Adrenal gland (tissue), 9 donors: ENCODE measurements at regions not wholly inside any gene's neighbourhood (a gene's known extent, or its start where the extent isn't known, plus 50 kb on each side); places are given as distances from the start of the nearest gene placed in this dataset.

Experiments
- DNase-seq, 7 donors: peaks; one replicate each; pipeline ENCODE4 v3.0.0-alpha.2; 2019 to 2020
- H3K27ac ChIP-seq, 5 donors: fragments of 200-600 bp; sonication (generic) in 4 of 5; 1 replicate in 3 of 5; 2 replicates in 2 of 5; pipeline versions ENCODE4 v1.5.1 to v1.8.0; 2016 to 2020; ENCODE audit warnings: mild to moderate bottlenecking in 1 of 5
- H3K27me3 ChIP-seq: fragments of 200-600 bp; 2 replicates; pipeline ENCODE4 v1.8.0; 2021
- H3K36me3 ChIP-seq, 2 donors: fragments of 200-600 bp; replicated peaks in 1 of 2; 1 replicate in 1 of 2; 2 replicates in 1 of 2; pipeline versions ENCODE4 v1.5.1 to v1.8.0; 2018 to 2022
- H3K4me1 ChIP-seq, 2 donors: fragments of 200-600 bp; replicated peaks in 1 of 2; 1 replicate in 1 of 2; 2 replicates in 1 of 2; pipeline versions ENCODE4 v1.5.1 to v1.8.0; 2018 to 2021
- H3K4me3 ChIP-seq, 4 donors: fragments of 200-600 bp; sonication (generic) in 3 of 4; one replicate each; pipeline ENCODE4 v1.5.1; 2016 to 2018
- H3K9me3 ChIP-seq, 3 donors: fragments of 200-600 bp; sonication (generic) in 1 of 3; replicated peaks in 1 of 3; 1 replicate in 2 of 3; 2 replicates in 1 of 3; pipeline versions ENCODE4 v1.5.1 to v1.8.0; 2016 to 2021
- POLR2A ChIP-seq, 2 donors: fragments of 450-650 bp; IDR thresholded peaks; one replicate each; pipeline ENCODE4 v1.6.1; 2017; ENCODE audit warnings: antibody characterized with exemption in 2 of 2, mild to moderate bottlenecking in 2 of 2, moderate library complexity in 1 of 2
- WGBS, 4 donors: extraction: QIAGEN DNeasy Blood & Tissue Kit in 2 of 4; methylation state at CpG; one replicate each; pipeline versions ENCODE4 v1.1.5 to v1.1.7; 2013 to 2017; 5-methylcytosine and 5-hydroxymethylcytosine counted together
- intact Hi-C, 2 donors: fragments of 100-400 bp; cut with DNase I; formaldehyde crosslinking; loops; one replicate each; pipeline versions ENCODE4 v1.14.1 to v1.15.0; 2022 to 2023
- TF ChIP-seq, protein P1 (sequence below), 6 experiments: fragments of 450-650 bp in 4 of 6; fragments of 200-600 bp in 2 of 6; sonication (generic) in 1 of 6; IDR thresholded peaks; 1 replicate in 5 of 6; 2 replicates in 1 of 6; pipeline versions ENCODE4 v1.5.1 to v1.8.0; 2016 to 2021; ENCODE audit warnings: antibody characterized with exemption in 6 of 6, mild to moderate bottlenecking in 2 of 6, moderate library complexity in 1 of 6
- donor health status: healthy with polysubstance abuse.
- donor health status: Bipolar disorder and iron deficiency.
- donor health status: DM: yes; HTN: yes; CAD: no.
- donor health status: DM: no; HTN: no; CAD: no.
- donor health status: DM: no; HTN: no; CAD: no.

- intact Hi-C loops, result no loop called here
- Histone ChIP-seq H3K9me3 (no peaks in the 10 kb centered on the region), H3K27ac (no peak overlapping the region)
These were observed 93.4 kb upstream of the NCOR2 start for GRCh38 chr12:124660851-124661250.

DNA sequence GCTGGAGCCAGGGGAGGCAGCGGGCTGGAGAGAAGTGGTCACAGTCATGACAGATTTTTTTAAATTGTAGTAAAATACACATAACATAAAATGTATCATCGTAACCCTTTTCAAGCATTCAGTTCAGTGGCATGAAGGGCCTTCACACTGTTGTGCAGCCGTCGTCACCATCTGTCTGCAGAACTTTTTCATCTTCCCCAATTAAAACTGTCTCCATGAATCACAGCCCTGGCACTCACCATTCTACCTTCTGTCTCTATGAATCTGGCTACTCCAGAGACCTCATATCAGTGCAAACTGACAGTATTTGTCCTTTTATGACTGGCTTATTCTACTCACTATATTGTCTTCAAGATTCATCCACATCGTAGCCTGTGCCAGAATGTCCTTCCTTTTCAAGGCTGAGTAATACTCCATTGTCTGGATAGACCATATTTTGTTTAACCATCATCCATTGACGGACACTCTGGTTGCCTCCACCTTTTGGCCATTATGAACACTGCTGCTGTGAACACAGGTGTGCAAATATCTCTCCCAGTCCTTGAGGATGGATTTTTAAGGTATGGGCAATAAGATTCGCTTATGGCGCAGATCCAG is 91.5 kb upstream of the NCOR2 start:
- intact Hi-C loops, result no loop called here
- TF ChIP-seq POLR2A (IDR thresholded peaks at IDR 0.05), result no peak
- TF ChIP-seq, protein P1, sequence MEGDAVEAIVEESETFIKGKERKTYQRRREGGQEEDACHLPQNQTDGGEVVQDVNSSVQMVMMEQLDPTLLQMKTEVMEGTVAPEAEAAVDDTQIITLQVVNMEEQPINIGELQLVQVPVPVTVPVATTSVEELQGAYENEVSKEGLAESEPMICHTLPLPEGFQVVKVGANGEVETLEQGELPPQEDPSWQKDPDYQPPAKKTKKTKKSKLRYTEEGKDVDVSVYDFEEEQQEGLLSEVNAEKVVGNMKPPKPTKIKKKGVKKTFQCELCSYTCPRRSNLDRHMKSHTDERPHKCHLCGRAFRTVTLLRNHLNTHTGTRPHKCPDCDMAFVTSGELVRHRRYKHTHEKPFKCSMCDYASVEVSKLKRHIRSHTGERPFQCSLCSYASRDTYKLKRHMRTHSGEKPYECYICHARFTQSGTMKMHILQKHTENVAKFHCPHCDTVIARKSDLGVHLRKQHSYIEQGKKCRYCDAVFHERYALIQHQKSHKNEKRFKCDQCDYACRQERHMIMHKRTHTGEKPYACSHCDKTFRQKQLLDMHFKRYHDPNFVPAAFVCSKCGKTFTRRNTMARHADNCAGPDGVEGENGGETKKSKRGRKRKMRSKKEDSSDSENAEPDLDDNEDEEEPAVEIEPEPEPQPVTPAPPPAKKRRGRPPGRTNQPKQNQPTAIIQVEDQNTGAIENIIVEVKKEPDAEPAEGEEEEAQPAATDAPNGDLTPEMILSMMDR (IDR thresholded peaks at IDR 0.05), result no peak
- Histone ChIP-seq H3K27me3 (no peaks in the 10 kb centered on the region), H3K27ac (no peak overlapping the region), H3K4me3 (no peak overlapping the region), H3K4me1 (peaks cover 25 to 32% of the 10 kb centered on the region in 2 donors), H3K9me3 (no peaks in the 10 kb centered on the region), H3K36me3 (no peaks in the 10 kb centered on the region)
- no peak for DNase-seq
- 87 to 93% (median 91%) methylated on average over 8 of the region's 8 CpGs for WGBS, 4 donors

More at GRCh38 chr12:124660851-124661250, 93.4 kb upstream of the NCOR2 start:
- 67 to 88% (median 69%) methylated on average over 20 of the region's 20 CpGs for WGBS, 4 donors
- no peak overlapping the region for H3K4me3 ChIP-seq
- TF ChIP-seq, protein P1 (IDR thresholded peaks at IDR 0.05), result no peak
- TF ChIP-seq POLR2A (IDR thresholded peaks at IDR 0.05), result no peak
- H3K27me3 ChIP-seq, result no peaks in the 10 kb centered on the region
- DNase-seq, result peak in 1 of 7 donors; percentile 63
- H3K36me3 ChIP-seq, result no peaks in the 10 kb centered on the region
- peaks cover 10 to 17% of the 10 kb centered on the region in 2 donors for H3K4me1 ChIP-seq

DNA sequence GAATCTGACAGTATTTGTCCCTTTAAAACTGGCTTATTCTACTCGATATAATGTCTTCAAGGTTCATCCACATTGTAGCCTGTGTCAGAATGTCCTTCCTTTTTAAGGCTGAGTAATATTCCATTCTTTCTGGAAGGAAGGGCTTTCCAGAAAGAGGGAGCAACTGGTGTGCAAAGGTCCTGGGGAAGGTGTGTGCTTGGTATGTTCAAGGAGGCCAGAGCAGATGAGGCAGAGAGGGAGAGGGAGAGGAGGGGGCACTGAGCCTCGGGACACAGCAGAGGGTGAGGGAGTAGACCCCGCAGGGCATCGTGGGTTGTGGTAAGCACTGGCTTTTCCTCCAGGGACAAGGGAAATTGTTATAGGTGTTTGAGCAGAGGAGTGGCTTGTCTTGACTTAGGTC is 90.9 kb upstream of the NCOR2 start:
- no peaks in the 10 kb centered on the region for H3K36me3 ChIP-seq
- TF ChIP-seq POLR2A (IDR thresholded peaks at IDR 0.05), result no peak
- TF ChIP-seq, protein P1 (IDR thresholded peaks at IDR 0.05), result no peak
- no peaks in the 10 kb centered on the region for H3K9me3 ChIP-seq
- intact Hi-C loops, result no loop called here
- no peaks in the 10 kb centered on the region for H3K27me3 ChIP-seq
- H3K4me3 ChIP-seq, result no peak overlapping the region
- WGBS, 4 donors, result 89 to 92% (median 90%) methylated on average over 4 of the region's 4 CpGs
- H3K4me1 ChIP-seq, result peaks cover 25 to 30% of the 10 kb centered on the region in 2 donors
- no peak for DNase-seq
- no peak overlapping the region for H3K27ac ChIP-seq

GRCh38 chr12:124656947-124657434 is 89.6 kb upstream of the NCOR2 start:
- intact Hi-C loops, result no loop called here
- DNase-seq, result no peak

More at GRCh38 chr12:124656947-124657434, 89.6 kb upstream of the NCOR2 start:
- peaks cover 25 to 34% of the 10 kb centered on the region in 2 donors for H3K4me1 ChIP-seq
- no peaks in the 10 kb centered on the region for H3K27me3 ChIP-seq
- H3K9me3 ChIP-seq, result no peaks in the 10 kb centered on the region
- WGBS, 4 donors, result 65 to 74% (median 70%) methylated on average over 8 of the region's 8 CpGs
- no peaks in the 10 kb centered on the region for H3K36me3 ChIP-seq
- no peak overlapping the region for H3K4me3 ChIP-seq
- TF ChIP-seq, protein P1 (IDR thresholded peaks at IDR 0.05), result no peak
- TF ChIP-seq POLR2A (IDR thresholded peaks at IDR 0.05), result no peak
- peak overlapping the region in 1 of 5 donors; percentile 95 for H3K27ac ChIP-seq
